Esophagus (tissue), 2 donors: ENCODE measurements at regions not wholly inside any gene's neighbourhood (a gene's known extent, or its start where the extent isn't known, plus 50 kb on each side); places are given as distances from the start of the nearest gene placed in this dataset.
"Not testable (repeated sequence)": the region's sequence is repeated elsewhere in the genome, so short reads cannot be mapped to it uniquely, and the experiment has no call there.

Experiments used
- H3K27ac ChIP-seq, 2 donors: one replicate each; pipeline ENCODE4 v1.5.1; 2013; ENCODE audit warnings: low read depth in 2 of 2, mild to moderate bottlenecking in 2 of 2, inconsistent platforms in 1 of 2, low read length in 1 of 2, moderate library complexity in 1 of 2
- H3K27me3 ChIP-seq, 2 donors: one replicate each; pipeline ENCODE4 v1.6.1; 2013; ENCODE audit warnings: low read length in 2 of 2, control low read depth in 1 of 2, mild to moderate bottlenecking in 1 of 2; ENCODE audit not compliant: insufficient read depth in 2 of 2, control insufficient read depth in 1 of 2
- H3K36me3 ChIP-seq, 2 donors: one replicate each; pipeline ENCODE4 v1.6.1; 2013; ENCODE audit warnings: low read length in 1 of 2; ENCODE audit not compliant: control insufficient read depth in 2 of 2, insufficient read depth in 2 of 2
- H3K4me1 ChIP-seq, 2 donors: one replicate each; pipeline ENCODE4 v1.6.1; 2013; ENCODE audit warnings: low read length in 1 of 2; ENCODE audit not compliant: control insufficient read depth in 2 of 2, insufficient read depth in 2 of 2
- H3K4me3 ChIP-seq, 2 donors: one replicate each; pipeline ENCODE4 v1.5.1; 2013; ENCODE audit warnings: low read length in 2 of 2, mild to moderate bottlenecking in 2 of 2, low read depth in 1 of 2, moderate library complexity in 1 of 2
- H3K9me3 ChIP-seq, 2 donors: one replicate each; pipeline ENCODE4 v1.6.1; 2013; ENCODE audit warnings: mild to moderate bottlenecking in 2 of 2, low read depth in 1 of 2, low read length in 1 of 2, moderate library complexity in 1 of 2; ENCODE audit not compliant: control insufficient read depth in 2 of 2, insufficient read depth in 1 of 2
- WGBS, 2 donors: extraction: QIAGEN DNeasy Blood & Tissue Kit; methylation state at CpG; one replicate each; pipeline ENCODE4 v1.1.7; 2013; 5-methylcytosine and 5-hydroxymethylcytosine counted together
- donor health status: healthy with polysubstance abuse.
- donor health status: Bipolar disorder and iron deficiency.

- Histone ChIP-seq H3K4me1 (no peaks in the 10 kb centered on the region), H3K27ac (no peak overlapping the region), H3K36me3 (no peaks in the 10 kb centered on the region), H3K27me3 (no peaks in the 10 kb centered on the region), H3K9me3 (no peaks in the 10 kb centered on the region), H3K4me3 (no peak overlapping the region)
- 77 to 92% methylated on average over 1 of the region's 1 CpG for WGBS, 2 donors
Observed at GRCh38 chr7:82592416-82592815, 148.8 kb upstream of the CACNA2D1 start.

GRCh38 chr7:82579047-82579446, 135.5 kb upstream of the CACNA2D1 start:
- Histone ChIP-seq H3K27me3 (no peaks in the 10 kb centered on the region), H3K4me3 (no peak overlapping the region), H3K36me3 (no peaks in the 10 kb centered on the region), H3K4me1 (no peaks in the 10 kb centered on the region), H3K9me3 (no peaks in the 10 kb centered on the region), H3K27ac (no peak overlapping the region)
- WGBS, 2 donors: 58 to 67% methylated on average over 3 of the region's 3 CpGs

- Histone ChIP-seq H3K9me3 (no peaks in the 10 kb centered on the region), H3K4me1 (no peaks in the 10 kb centered on the region), H3K36me3 (no peaks in the 10 kb centered on the region), H3K27ac (no peak overlapping the region), H3K4me3 (no peak overlapping the region), H3K27me3 (no peaks in the 10 kb centered on the region)
- 5 to 26% methylated on average over 1 of the region's 1 CpG for WGBS, 2 donors
Observed at GRCh38 chr7:82578430-82578829, 134.9 kb upstream of the CACNA2D1 start.

GRCh38 chr7:82572195-82572880, 128.8 kb upstream of the CACNA2D1 start:
- Histone ChIP-seq H3K36me3 (no peaks in the 10 kb centered on the region), H3K27ac (no peak overlapping the region), H3K9me3 (no peaks in the 10 kb centered on the region), H3K4me1 (no peaks in the 10 kb centered on the region), H3K27me3 (no peaks in the 10 kb centered on the region), H3K4me3 (no peak overlapping the region)
- WGBS, 2 donors: 2% methylated on average over 9 of the region's 9 CpGs

GRCh38 chr7:82571047-82571446, 127.5 kb upstream of the CACNA2D1 start:
- H3K9me3 ChIP-seq, H3K27ac ChIP-seq, H3K27me3 ChIP-seq, H3K4me1 ChIP-seq, H3K4me3 ChIP-seq, H3K36me3 ChIP-seq: not testable (repeated sequence)
- WGBS, 2 donors: 86 to 87% methylated on average over 4 of the region's 4 CpGs

- WGBS, 2 donors: 73 to 75% methylated on average over 2 of the region's 2 CpGs
- no peaks in the 10 kb centered on the region for H3K9me3 ChIP-seq
Observed at GRCh38 chr7:82567841-82568240, 124.3 kb upstream of the CACNA2D1 start.

GRCh38 chr7:82567356-82567755, 123.8 kb upstream of the CACNA2D1 start:
- Histone ChIP-seq H3K4me1 (no peaks in the 10 kb centered on the region), H3K9me3 (no peaks in the 10 kb centered on the region), H3K4me3 (no peak overlapping the region), H3K27me3 (no peaks in the 10 kb centered on the region), H3K36me3 (no peaks in the 10 kb centered on the region), H3K27ac (no peak overlapping the region)
- 61 to 62% methylated on average over 2 of the region's 2 CpGs for WGBS, 2 donors

More at GRCh38 chr7:82567841-82568240, 124.3 kb upstream of the CACNA2D1 start:
- Histone ChIP-seq H3K36me3 (no peaks in the 10 kb centered on the region), H3K4me3 (no peak overlapping the region), H3K4me1 (no peaks in the 10 kb centered on the region), H3K27me3 (no peaks in the 10 kb centered on the region), H3K27ac (no peak overlapping the region)

GRCh38 chr7:82566752-82567151, 123.2 kb upstream of the CACNA2D1 start:
- no peaks in the 10 kb centered on the region for H3K36me3 ChIP-seq
- H3K4me1 ChIP-seq: no peaks in the 10 kb centered on the region
- H3K4me3 ChIP-seq: no peak overlapping the region
- no peak overlapping the region for H3K27ac ChIP-seq
- no peaks in the 10 kb centered on the region for H3K9me3 ChIP-seq
- 18 to 37% methylated on average over 1 of the region's 1 CpG for WGBS, 2 donors
- no peaks in the 10 kb centered on the region for H3K27me3 ChIP-seq

- Histone ChIP-seq H3K36me3 (no peaks in the 10 kb centered on the region), H3K9me3 (no peaks in the 10 kb centered on the region), H3K27me3 (no peaks in the 10 kb centered on the region), H3K4me1 (no peaks in the 10 kb centered on the region), H3K27ac (no peak overlapping the region), H3K4me3 (no peak overlapping the region)
- WGBS, 2 donors: 81 to 82% methylated on average over 2 of the region's 2 CpGs
Observed at GRCh38 chr7:82562716-82563404, 119.3 kb upstream of the CACNA2D1 start.
